DMS53 treated with DMSO at 0.1 percent for 48 hours (cell line): ENCODE measurements at regions not wholly inside any gene's neighbourhood (a gene's known extent, or its start where the extent isn't known, plus 50 kb on each side); places are given as distances from the start of the nearest gene placed in this dataset.
"Not testable (repeated sequence)": the region's sequence is repeated elsewhere in the genome, so short reads cannot be mapped to it uniquely, and the experiment has no call there.

ENCODE experiments used
- DNase-seq: peaks from one replicate; lab custom pipeline; 2025; ENCODE audit not compliant: unreplicated experiment; lab: John Stamatoyannopoulos, UW

DNA sequence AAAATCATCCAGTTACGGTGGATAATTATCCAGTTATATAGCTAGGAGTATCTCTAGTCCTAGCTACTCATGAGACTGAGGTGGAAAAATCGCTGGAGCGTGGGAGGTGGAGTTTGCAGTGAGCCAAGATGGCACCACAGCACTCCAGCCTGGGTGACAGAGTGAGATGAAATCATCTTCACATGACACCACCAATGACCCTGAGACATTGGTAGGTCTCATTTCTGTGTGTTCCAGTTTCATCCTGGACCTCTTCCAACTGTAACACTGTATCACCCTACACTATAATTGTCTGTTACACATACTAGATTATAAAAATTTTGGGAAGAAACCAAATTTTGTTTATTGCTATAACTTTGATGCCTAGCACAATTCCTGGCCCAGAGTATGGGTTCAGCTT, 446.8 kb downstream of the TMEM135 start:
- DNase-seq: no peak

DNA sequence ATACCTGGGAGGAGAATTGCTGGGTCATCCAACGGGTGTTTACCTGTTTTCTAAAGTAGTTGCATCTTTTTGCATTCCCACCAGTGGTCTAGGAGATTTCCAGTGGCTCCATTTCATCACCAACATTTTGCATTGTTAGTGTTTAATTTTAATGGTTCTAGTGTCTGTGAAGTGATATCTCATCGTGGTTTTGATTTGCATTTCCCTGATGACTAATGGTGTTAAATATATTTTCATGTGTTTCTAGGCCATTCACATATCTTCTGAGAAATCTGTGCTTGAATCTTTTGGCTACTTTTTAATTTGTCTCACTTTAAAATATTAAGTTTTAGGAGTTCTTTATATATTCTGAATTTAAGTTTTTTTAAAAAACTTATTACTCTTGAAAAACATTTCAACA, 439.6 kb downstream of the TMEM135 start:
- DNase-seq: no peak

DNA sequence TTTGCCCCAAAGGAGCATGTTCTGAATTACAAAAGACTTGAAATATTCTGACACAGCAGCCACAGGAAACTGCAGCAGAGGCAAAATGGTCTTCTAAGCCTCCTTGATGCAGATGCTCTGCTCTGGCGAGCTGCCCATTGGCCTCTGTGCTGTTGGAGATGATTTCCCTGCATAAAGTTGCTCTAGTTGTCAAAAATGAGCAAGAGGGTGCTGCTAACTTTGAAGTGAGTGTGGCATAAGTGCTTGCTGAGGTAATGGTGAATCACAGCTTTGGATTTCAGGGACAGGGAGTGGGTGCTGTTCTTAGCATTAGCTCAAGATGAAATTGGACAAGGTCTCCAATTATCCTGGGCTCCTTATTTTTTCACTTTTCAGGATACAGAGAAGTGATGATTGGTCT, 435.4 kb downstream of the TMEM135 start:
- DNase-seq: no peak

- no peak for DNase-seq
These were observed 428.5 kb downstream of the TMEM135 start for GRCh38 chr11:87466223-87466622.

GRCh38 chr11:87465716-87466115, 428.0 kb downstream of the TMEM135 start:
- no peak for DNase-seq

DNA sequence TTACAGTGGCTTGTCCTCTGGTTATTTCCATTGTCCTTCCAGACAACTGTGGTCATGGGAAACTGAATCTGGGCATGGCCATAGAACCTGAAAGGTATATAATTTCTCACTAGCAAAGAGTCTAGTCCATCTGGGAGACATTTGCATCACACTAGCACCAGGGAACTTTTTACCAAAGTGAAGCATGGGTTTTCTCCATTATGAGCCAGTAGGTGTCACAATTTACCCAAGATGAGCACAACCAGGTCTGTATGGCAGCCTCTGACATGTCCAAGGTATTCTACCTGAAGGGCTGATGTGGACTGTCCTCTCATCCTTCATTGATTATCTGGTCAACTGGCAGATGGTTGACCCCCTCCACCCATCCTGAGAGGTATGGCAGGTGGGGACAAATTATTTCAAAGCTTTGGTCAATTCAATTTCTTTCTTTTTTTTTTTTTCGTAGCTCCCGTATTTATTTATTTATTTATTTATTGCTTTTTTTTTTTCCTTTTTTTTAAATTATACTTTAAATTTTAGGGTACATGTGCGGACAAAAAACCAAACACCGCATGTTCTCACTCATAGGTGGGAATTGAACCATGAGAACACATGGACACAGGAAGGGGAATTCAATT, 425.9 kb downstream of the TMEM135 start:
- peak; percentile 85 for DNase-seq

DNA sequence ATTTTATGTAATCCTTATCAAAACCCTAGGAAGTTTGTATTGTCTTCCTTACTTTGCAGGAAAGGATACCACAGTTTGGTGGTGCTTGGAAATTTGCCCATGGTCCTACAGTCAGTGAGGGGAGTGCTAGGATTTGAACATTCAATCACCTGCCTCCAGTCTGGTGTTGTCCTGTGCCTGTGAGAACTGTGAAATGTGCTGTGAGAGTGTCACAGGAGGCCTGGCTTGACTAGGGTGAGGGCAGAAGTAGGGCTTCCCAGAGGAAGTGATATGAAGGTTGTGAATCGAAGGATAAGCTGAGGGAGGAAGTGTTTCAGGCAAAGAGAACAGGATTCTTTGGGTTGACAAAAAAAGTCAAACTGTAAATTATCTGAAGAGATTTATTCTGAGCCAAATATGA, 424.4 kb downstream of the TMEM135 start:
- DNase-seq: no peak

- DNase-seq: no peak
These were observed 423.3 kb downstream of the TMEM135 start for GRCh38 chr11:87460842-87461637.

- no peak for DNase-seq
These were observed 422.5 kb downstream of the TMEM135 start for GRCh38 chr11:87460279-87460678.

- DNase-seq: no peak
These were observed 421.6 kb downstream of the TMEM135 start for GRCh38 chr11:87459351-87459750.

DNA sequence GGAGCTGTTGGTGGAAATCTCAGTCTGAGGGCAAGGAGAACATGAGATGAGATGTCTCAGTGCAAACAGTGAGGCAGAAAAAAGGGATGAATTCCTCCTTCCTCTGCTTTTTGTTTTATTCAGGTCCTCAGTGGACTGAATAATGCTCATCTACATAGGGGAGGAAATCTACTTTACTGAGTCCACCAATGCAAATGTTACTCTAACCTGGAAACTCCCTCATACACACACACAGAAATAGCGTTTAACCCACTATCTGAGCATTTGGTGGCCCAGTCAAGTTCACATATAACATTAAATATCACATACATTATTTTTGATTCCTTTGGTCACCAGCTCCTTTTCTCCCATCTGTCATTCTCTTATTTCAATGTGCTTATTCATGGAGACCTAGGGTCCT, 418.8 kb downstream of the TMEM135 start:
- DNase-seq: no peak

DNA sequence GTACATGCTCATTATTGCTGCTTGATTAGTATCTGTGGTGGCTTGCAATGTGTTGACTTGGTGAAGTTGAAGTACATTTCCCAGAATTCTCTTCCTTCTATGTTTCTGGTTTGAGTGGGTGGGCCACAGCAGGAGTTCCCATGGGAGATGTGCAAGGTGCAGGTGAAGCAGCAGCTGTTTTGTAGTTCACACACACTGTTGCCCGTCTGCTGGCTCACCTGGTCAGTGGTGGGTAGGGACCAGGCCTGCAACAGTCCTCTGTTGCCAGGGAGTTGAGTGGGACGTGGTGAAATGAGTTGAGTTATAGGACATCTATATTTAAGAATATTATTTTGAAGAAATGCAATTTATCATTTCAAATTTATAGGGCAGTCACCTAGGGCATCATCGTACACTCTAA, 417.4 kb downstream of the TMEM135 start:
- DNase-seq: no peak

DNA sequence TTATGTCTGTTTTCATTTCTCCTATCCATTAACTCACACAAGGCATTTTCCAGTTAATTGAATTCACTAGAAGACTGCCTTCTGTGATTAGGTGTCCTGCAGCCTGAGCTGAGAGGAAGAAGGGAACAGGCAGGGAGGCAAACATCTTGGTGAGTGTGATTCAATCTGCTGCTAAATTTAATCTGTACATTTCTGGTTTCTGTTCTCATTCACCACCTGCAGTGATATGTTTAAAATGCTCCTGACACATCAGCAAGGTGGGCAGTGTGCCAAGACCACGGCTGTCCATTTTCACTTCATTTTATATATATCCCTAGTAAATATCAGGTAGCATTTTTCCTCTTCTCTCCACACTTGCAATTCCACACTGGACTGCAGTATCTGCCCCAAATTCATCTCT, 416.5 kb downstream of the TMEM135 start:
- no peak for DNase-seq

DNA sequence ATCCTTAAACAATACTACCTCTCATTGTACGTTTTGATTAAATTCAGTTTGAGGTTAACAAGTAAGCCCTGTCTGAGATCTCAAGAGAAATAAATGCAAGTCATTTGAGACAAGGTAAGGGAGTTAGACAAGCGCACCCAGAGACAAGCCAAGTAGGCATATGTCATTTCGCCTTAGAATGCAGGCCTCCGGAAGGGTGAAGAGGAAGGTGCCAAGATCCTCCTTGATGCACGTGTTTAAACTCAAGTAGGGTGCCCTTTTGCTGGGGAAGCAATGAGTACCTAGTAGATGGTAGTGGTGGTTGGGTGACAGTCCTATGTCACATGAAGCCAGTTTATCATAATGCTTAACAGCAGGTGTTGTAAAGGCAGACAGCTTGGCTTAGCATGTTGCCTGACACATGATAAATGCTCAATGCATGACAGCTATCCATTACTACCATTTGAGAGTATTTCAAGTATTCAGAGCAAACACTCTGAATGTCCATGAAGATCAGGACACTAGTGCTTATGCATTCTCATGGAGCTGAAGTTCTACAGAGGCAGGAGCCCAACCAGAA, 415.9 kb downstream of the TMEM135 start:
- DNase-seq: no peak

DNA sequence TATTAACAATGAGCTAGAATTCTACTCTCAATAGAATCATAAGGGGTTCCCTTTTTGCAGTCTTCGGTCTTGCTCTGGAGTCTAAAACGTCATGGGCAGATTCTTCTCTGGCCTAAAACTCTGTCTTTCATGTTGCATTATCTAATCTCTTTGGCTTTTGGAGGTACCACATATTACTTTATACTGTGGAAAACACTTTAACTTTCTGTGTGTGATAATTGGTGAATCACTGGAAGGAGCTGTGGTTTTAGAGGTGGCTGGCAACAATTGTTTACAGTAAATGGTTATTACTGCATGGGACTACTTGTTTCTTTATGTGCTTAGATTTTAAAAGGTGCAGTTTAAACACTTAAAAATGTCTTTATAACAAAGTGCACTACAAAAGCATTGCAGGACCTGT, 414.3 kb downstream of the TMEM135 start:
- not testable (repeated sequence) for DNase-seq

- DNase-seq: no peak
These were observed 413.7 kb downstream of the TMEM135 start for GRCh38 chr11:87451395-87451794.

GRCh38 chr11:87447606-87448005, 409.9 kb downstream of the TMEM135 start:
- DNase-seq: no peak

GRCh38 chr11:87444993-87445392, 407.3 kb downstream of the TMEM135 start:
- no peak for DNase-seq

GRCh38 chr11:87443707-87444106, 406.0 kb downstream of the TMEM135 start:
- no peak for DNase-seq

- DNase-seq: no peak
These were observed 402.5 kb downstream of the TMEM135 start for GRCh38 chr11:87440076-87440770.

DNA sequence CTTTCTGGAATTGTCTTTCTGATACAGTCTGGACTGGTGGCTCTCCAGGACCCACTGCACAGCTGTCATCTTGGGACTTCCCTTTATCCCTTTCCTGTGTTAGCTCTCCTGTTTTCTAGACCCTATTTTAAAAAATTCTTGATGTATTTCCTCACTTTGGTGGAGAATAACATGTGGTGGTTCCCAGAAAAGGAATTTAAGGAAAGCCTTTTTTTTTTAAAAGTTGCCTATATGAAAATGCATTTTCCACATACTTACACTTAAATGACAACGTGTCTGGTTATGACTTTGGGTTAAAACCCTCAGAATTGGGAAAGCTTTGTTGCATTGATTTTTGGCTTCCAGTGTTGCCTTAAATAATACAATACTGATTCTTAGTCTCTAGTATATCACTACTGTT, 400.7 kb downstream of the TMEM135 start:
- DNase-seq: no peak

DNA sequence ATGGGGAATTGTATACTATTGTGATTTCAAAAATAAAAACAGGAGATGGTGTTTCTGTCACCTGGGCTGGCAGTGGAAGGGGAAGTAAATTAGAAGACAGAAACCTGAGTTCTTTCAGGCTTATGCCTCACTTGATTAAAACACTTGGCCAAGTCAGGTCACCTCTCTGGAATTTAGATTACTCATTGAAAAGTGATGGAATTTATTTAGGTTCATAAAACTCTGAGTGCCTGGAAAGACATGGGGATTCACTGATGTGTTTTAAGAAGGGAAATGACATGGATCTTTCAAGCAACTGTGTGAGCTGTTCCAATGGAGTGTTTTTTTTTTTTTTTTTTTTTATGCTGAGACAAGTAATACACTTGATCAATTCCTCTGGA, 400.1 kb downstream of the TMEM135 start:
- DNase-seq: no peak
